Mesothelial cell of epicardium (in vitro differentiated cells): ENCODE measurements at regions not wholly inside any gene's neighbourhood (a gene's known extent, or its start where the extent isn't known, plus 50 kb on each side); places are given as distances from the start of the nearest gene placed in this dataset.

Experiments
- DNase-seq, 2 experiments: peaks; one replicate each; pipeline ENCODE4 v3.0.0; 2021; ENCODE audit warnings: low spot score in 2 of 2; ENCODE audit not compliant: unreplicated experiment in 2 of 2
- H3K27ac Mint-ChIP-seq: 2 replicates; pipeline ENCODE4 v1.8.0; 2021; ENCODE audit warnings: mixed read lengths
- H3K27me3 Mint-ChIP-seq: 2 replicates; pipeline ENCODE4 v1.8.0; 2021; ENCODE audit warnings: low read depth, mixed read lengths
- H3K36me3 Mint-ChIP-seq: 2 replicates; pipeline ENCODE4 v1.8.0; 2021; ENCODE audit warnings: mixed read lengths
- H3K4me1 Mint-ChIP-seq: 2 replicates; pipeline ENCODE4 v1.8.0; 2021; ENCODE audit warnings: mixed read lengths
- H3K4me3 Mint-ChIP-seq: 2 replicates; pipeline ENCODE4 v1.8.0; 2021; ENCODE audit warnings: mild to moderate bottlenecking, moderate library complexity, mixed read lengths
- H3K9me3 Mint-ChIP-seq: 2 replicates; pipeline ENCODE4 v1.8.0; 2021; ENCODE audit warnings: mixed read lengths
- TF ChIP-seq, protein P1 (sequence below): fragments of 200-600 bp; sonication (generic); IDR thresholded peaks from one replicate; pipeline ENCODE4 v1.5.0; 2021; ENCODE audit warnings: antibody characterized with exemption; ENCODE audit not compliant: unreplicated experiment

DNA sequence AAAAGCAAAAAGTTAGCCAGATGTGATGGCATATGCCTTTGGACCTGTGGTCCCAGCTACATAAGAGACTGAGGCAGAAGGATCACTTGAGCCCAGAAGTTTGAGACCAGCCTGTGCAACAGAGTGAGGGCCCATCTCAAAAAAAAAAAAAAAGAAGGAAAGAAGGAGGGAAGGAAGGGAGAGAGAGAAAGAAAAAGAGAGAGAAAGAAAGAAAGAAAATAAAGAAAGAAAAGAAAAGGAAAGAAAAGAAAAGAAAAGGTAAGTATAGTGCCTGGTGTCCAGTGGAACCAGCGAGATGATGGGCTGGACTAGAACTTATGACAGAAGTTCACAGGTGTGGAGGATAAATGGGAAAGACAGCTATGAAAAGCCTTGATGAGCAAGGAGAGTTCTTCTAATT lies 100.9 kb downstream of the QRSL1 start:
- H3K9me3 Mint-ChIP-seq, result no peaks in the 10 kb centered on the region
- H3K27me3 Mint-ChIP-seq, result no peaks in the 10 kb centered on the region
- TF ChIP-seq, protein P1, sequence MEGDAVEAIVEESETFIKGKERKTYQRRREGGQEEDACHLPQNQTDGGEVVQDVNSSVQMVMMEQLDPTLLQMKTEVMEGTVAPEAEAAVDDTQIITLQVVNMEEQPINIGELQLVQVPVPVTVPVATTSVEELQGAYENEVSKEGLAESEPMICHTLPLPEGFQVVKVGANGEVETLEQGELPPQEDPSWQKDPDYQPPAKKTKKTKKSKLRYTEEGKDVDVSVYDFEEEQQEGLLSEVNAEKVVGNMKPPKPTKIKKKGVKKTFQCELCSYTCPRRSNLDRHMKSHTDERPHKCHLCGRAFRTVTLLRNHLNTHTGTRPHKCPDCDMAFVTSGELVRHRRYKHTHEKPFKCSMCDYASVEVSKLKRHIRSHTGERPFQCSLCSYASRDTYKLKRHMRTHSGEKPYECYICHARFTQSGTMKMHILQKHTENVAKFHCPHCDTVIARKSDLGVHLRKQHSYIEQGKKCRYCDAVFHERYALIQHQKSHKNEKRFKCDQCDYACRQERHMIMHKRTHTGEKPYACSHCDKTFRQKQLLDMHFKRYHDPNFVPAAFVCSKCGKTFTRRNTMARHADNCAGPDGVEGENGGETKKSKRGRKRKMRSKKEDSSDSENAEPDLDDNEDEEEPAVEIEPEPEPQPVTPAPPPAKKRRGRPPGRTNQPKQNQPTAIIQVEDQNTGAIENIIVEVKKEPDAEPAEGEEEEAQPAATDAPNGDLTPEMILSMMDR, result no peak
- H3K4me3 Mint-ChIP-seq, result no peak overlapping the region
- no peak for DNase-seq
- peaks cover 11% of the 10 kb centered on the region for H3K4me1 Mint-ChIP-seq
- H3K36me3 Mint-ChIP-seq, result no peaks in the 10 kb centered on the region
- H3K27ac Mint-ChIP-seq, result no peak overlapping the region

DNA sequence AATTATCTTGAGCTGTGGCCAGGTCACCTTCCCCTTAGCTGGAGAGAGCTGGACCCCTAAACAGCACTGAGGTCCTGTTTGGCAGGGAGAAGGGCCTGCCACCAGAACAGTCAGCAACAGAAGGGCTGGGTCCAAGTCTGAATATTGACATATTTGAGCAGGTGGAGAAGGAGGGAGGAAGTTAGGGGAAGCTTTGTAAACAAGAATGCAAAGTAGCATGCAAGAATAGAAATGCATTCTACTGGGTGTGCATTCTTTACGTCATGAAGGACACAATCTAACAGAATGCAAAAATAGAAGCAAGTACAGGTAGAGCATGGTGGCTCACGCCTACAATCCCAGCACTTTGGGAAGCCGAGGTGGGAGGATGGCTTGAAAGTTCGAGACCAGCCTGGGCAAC lies 100.5 kb downstream of the QRSL1 start:
- Mint-ChIP-seq H3K4me1 (peaks cover 11% of the 10 kb centered on the region), H3K36me3 (no peaks in the 10 kb centered on the region), H3K27me3 (no peaks in the 10 kb centered on the region), H3K9me3 (no peaks in the 10 kb centered on the region), H3K27ac (no peak overlapping the region), H3K4me3 (no peak overlapping the region)
- TF ChIP-seq, protein P1, result no peak
- DNase-seq, result no peak

DNA sequence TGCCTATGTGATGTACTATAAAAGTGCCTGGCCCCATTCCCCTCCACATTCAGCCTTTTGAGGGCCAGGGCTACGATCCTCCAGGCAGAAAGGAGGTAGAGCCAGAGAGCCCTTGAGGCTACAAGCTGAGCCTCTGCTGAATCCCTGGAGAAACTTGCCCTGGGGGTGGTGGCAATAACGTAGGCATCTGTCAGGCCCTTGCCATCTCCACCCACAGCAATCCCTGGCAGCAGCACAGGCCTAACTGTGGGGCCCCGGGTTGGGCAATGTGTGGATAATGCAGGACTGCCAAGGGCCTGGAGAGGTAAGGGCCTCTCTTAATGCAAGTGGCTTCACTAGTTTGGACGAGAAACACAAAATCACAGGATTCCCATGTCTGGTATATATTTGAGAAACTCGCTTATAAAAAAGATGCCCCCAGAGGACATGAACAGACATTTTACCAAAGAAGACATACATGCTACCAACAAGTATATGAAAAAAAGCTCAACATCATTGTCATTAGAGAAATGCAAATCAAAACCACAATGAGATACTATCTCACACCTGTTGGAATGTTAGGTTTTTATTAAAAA lies 99.0 kb downstream of the QRSL1 start:
- no peaks in the 10 kb centered on the region for H3K27me3 Mint-ChIP-seq
- no peak overlapping the region for H3K4me3 Mint-ChIP-seq
- TF ChIP-seq, protein P1, result no peak
- no peak overlapping the region for H3K27ac Mint-ChIP-seq
- DNase-seq, result no peak
- H3K9me3 Mint-ChIP-seq, result no peaks in the 10 kb centered on the region
- H3K4me1 Mint-ChIP-seq, result peaks cover 11% of the 10 kb centered on the region
- H3K36me3 Mint-ChIP-seq, result no peaks in the 10 kb centered on the region

GRCh38 chr6:106727480-106728149 lies 98.2 kb downstream of the QRSL1 start:
- Mint-ChIP-seq H3K4me3 (no peak overlapping the region), H3K9me3 (no peaks in the 10 kb centered on the region), H3K36me3 (no peaks in the 10 kb centered on the region), H3K27ac (no peak overlapping the region), H3K4me1 (peaks cover 11% of the 10 kb centered on the region), H3K27me3 (no peaks in the 10 kb centered on the region)
- TF ChIP-seq, protein P1, result no peak
- no peak for DNase-seq

DNA sequence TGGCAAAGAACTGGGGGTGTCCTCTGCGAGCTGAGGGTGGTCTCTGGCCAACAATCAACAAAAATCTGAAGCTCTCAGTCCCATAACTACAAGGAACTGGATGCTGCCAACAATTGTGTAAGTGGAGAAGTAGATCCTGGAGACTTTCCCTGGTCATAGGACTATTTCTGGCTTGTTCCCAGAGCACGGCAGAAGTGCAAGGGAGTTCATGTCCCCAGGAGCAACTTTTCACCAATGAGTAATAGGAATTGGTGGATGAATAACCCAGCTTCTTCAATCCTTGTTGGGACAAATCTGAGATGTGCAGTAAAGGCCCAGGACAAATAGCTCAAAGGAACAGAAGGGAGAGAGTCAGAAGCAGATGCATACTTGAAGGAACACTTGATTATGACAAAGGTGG lies 95.5 kb downstream of the QRSL1 start:
- Mint-ChIP-seq H3K9me3 (no peaks in the 10 kb centered on the region), H3K4me1 (peaks cover 17% of the 10 kb centered on the region), H3K27me3 (no peaks in the 10 kb centered on the region), H3K36me3 (no peaks in the 10 kb centered on the region), H3K4me3 (no peak overlapping the region), H3K27ac (no peak overlapping the region)
- TF ChIP-seq, protein P1, result no peak
- no peak for DNase-seq
